ENCODE measurements at regions not wholly inside any gene's neighbourhood (a gene's known extent, or its start where the extent isn't known, plus 50 kb on each side); places are given as distances from the start of the nearest gene placed in this dataset.

DNA sequence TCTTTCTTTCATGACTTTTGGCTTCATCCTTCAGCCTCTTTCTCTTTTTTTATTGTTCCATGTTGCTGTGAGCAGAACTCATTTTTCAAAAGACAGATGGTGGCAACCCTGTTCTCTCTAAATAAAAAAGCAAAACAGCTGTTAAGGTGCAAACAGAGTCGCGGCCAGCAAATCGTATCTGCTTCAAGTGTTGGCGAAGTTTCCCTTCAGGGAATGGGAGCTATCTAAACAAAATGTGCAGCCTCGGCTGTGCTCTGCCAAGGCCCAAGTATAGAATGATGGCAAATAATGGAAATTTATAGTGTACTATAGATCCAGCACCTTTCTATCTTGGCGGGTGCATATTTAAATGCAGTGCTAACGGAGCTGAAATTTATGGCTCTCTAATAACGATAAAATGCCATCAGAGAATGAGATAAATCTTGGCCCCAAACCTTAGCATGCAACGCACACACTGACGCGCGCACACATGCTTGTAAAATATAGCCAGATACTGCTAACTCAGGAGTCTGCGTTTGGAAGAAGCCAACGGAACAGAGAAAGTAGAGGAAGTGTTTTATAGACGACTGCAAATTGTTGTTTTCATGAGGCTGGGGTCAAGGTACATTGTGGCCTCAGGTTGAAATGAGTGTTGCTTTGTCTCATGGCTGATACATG is 315.5 kb upstream of the RBFOX1 start:
- intact Hi-C loops (cut with micrococcal nuclease) = no loop called here

DNA sequence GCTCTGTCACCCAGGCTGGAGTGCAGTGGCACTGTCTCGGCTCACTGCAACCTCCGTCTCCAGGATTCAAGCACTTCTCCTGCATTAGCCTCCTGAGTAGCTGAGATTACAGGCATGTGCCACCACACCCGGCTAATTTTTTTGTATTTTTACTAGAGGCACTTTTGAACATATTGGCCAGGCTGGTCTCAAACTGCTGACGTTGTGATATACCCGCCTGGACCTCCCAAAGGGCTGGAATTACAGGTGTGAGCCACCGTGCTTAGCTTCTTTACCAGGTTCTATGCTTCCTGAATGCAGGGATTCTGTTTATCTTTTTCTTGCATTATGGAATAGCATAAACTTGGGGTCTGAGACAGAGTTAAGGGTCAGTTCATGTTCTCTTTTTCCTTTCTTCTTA is 317.9 kb upstream of the RBFOX1 start:
- intact Hi-C loops (cut with micrococcal nuclease) = no loop called here

DNA sequence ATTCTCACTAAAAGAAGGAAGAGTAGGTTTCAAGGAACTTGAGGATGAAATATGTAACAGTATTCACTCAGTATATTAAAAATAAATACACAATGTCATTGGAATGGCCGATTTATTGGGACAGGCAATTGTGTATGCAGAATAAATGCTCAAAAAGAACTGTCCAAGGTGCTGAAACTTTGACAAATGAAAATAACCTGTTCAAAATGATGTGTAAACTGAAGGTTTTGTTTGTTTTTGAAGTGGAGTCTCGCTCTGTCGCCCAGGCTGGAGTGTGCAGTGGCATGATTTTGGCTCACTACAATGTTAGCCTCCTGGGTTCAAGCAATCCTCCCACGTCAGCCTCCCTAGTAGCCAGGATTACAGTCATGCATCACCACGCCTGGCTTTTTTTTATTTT is 318.7 kb upstream of the RBFOX1 start:
- intact Hi-C loops (cut with micrococcal nuclease) = no loop called here

DNA sequence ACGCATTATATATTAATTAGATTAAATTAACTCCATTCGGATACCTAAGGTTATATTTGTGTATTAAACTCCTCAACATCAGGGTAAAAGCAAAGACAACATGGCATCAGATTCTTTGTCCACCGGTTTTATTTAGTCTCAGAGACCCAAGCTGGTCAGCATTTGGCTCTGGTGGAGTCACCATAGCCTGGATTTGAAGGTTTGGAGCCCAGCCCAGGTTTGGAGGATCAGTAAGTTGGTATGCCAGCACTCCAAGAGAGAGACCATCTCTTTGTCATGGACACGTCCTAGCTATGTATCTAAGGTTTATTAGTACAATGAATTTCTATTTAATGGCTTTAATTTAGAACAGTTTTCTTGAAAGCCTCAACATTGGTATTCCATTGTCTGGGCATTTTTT is 328.4 kb upstream of the RBFOX1 start:
- intact Hi-C loops (cut with micrococcal nuclease) = no loop called here

DNA sequence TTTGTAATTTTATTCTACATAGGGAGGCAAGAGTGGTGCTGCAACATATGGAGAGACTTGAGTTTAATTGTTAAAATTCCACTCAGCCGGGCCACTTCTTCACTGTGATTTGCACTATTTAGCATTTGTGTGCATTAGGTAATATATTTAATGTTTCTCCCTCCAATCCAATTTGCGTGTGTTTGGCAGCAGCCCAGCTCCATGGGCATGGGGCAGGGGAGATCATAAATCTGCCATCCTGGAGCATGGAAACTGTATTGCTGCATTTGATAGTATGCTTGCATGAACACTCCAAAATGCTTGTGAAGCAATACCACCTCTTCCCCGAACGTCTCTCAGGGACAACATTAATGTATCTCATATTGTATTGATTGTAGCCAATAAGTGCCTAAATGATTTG is 339.1 kb upstream of the RBFOX1 start:
- intact Hi-C loops (cut with micrococcal nuclease) = no loop called here

DNA sequence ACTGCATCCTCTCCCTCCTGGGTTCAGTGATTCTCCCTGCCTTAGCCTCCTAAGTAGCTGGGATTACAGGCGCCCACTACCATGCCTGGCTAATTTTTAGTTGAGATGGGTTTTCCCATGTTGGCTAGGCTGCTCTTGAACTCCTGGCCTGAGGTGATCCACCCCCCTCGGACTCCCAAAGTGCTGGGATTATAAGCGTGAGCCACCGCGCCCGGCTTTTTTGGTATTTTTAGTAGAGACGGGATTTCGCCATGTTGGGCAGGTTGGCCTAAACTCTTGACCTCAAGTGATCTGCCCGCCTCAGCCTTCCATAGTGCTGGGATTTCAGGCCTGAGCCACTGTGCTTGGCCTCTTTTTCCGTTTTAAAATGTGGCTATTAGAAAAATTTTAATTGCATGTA is 343.8 kb upstream of the RBFOX1 start:
- intact Hi-C loops (cut with micrococcal nuclease) = no loop called here

DNA sequence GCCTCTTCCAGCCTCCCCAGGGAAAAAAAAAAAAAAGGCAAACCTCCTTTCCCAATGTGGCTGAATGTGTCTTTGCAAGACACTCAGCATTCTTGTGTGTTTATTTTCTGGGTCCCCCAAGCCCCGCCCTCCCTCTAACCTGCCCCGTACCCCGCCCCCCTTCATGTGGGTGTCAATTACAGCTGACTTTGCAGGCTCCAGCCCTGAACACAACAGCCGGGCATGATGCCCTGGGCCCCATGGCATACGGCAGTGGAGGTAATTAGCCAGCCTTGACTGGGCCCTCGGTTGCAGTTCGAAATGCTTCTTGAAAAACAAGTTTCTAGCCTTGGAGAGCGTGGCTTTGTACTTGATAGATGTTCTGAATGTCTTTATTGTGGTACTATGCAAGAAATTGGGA is 354.7 kb upstream of the RBFOX1 start:
- intact Hi-C loops (cut with micrococcal nuclease) = no loop called here

DNA sequence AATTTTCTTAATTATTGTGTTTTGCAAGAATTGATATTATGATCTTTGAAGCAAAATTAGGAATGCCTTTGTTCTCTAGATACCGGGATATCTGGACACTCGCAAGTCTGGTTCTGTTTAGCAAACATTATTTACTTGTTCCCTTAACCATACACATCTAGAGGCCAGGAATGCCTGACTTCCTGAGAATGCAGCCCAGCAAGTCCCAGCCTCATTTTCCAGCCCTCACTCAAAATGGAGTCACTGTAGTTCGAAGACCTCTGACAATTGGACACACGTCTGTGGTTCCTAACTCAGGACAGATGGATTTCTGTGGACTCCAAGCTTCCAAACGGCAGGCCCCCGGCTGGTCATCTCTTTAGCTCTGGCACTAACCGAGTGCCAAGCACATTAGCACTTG is 355.4 kb upstream of the RBFOX1 start:
- intact Hi-C loops (cut with micrococcal nuclease) = no loop called here

DNA sequence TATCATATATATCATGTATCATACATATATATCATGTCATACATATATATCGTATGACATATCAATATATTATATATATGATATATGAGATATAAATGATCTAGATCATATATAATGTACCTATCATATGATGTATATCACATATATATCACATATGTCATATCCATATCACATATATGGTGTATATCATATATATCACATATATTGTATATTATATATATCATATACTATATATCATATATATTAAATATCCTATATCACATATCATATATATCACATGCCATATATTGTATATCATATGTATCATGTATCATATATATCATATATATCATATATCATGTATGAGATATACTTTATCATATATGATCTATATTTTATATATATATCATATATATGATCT is 355.9 kb upstream of the RBFOX1 start:
- intact Hi-C loops (cut with micrococcal nuclease) = no loop called here

DNA sequence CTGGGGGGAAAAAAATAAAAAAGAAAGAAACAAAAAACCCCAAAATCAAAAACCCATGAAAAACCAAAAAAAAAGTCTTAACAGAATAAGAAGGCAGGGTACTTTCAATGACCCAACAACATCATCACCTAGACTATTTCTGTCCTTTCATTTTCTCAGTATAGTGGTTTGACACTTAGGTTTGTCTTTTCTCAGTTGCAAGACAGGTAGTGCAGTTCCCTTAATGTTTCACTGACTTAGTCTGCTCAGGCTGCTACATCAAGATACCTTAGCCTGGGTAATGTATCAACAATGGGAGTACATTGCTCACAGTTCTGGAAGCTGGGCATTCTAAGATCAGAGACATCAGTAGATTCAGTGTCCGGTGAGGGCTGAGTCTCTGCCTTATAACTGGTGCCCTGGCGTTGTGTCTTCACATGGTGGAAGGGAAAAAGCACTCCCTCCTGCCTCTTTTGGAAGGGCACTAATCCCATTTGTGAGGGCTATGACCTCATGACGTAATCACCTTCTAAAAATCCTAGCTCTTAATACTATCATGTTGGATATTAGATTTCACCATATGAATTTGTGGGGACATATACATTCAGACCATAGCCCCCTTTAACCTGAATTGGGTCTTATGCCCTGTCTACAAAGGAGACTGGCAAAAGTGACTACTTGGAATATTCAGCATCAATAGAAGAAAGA is 362.3 kb upstream of the RBFOX1 start:
- intact Hi-C loops (cut with micrococcal nuclease) = no loop called here

DNA sequence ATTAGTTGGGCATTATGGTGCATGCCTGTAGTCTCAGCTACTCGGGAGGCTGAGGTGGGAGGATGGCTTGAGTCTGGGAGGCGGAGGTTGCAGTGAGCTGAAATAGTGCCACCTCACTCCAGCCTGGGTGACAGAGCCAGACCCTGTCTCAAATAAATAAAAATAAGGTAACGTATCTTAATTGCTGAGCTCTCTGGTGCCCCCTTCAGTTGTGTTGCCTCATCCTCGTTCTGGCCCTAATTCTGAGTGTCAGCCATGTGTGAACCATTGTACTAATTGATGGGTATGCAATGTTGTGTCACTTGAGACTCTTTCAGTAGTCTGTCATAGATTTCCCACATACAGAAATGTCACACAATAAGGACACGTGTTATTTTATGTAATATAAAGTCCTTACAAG is 363.1 kb upstream of the RBFOX1 start:
- intact Hi-C loops (cut with micrococcal nuclease) = no loop called here

DNA sequence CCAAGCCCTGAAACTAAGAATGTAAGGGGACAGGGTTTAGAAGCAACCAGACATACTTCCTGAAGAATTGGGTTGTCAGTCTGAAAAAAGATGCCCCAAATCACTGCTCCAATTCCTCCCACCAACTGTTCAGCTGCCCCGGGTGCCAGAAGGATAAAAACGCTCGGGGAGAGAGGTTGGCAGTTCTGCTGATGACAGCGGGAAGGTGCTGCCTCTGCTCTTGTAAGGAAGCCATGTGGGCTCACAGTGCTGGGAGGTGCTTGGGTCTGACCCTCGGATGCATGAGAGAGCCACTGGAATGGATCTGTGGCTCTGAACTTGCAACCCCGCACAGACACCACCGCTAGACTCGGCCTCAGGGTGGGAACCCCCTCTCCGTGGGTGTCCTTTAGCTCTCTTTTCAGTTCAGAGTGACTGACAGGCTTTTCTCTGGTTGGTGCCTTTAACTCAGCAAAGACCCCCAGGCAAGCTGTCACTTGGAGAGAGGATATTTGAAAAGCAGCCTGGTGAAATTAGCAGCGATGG is 364.8 kb upstream of the RBFOX1 start:
- intact Hi-C loops (cut with micrococcal nuclease) = no loop called here

DNA sequence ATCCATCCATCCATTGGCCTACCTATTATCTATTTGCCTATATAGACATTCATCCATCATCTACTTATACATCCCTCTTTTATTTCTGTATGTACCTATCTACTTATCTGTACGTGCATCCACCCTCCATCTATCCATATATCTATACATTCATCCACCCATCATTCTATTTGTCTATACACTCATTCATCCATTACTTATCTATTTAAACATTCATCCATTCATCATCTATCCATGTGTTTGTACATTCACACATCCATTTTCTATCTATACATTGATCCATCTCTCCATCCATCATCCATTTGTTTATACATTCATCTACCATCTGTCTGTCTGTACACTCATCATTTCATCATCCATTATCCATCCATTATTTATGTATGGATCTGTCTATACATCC is 365.7 kb upstream of the RBFOX1 start:
- intact Hi-C loops (cut with micrococcal nuclease) = no loop called here

DNA sequence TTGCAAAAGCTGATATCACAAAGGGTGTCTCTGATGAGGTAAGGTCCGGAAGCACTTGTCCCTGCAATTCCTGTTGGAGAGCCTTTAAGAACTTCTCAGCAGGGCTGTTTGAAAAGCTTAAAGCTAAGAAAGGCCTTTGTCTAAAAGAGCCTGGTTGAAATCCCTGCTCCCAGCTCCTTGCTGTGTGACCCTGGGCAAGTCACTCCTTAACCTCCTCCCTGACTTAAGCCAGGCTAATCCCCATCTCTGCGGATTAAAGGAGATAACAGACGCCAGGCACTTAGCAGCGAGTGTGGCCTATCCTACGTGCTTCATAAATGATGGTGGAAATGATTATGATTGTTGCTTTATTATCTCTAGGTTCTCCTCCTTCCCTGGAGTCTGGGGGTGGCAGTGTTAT is 368.0 kb upstream of the RBFOX1 start:
- intact Hi-C loops (cut with micrococcal nuclease) = no loop called here

DNA sequence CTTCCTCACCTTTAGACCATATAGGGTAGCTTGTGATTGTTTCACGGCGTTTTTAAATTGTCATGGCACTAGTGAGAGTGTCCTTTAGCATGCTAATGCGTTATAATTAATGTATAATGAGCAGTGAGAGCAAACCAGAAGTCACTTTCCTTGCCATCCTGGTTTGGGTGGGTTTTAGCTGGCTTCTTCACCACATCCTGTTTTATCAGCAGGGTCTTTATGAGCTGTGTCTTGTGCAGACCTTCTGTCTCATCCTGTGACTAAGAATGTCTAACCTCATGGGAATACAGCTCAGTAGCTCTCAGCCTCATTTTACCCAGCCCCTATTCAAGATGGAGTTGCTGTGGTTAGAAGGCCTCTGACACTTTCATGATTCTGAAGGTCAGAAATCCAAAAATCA is 370.9 kb upstream of the RBFOX1 start:
- intact Hi-C loops (cut with micrococcal nuclease) = no loop called here

DNA sequence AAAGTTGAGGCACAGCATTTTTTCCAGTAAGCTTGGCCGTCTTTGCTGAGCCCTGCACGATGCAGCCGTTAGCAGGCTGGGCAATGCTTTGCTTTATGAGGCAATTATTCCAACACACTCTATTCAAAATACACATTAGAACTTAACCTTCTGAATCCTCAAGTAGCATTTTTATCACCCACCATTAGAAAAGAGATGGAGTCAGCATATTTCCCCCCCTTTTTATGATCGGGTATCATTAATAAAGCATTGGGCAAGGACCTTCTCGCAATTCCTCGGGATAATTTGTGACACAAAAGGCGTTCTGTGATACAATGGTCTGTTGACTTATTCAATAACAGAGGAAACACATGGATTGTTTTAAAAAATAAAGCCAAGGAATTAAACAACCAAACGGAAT is 374.5 kb upstream of the RBFOX1 start:
- intact Hi-C loops (cut with micrococcal nuclease) = no loop called here

DNA sequence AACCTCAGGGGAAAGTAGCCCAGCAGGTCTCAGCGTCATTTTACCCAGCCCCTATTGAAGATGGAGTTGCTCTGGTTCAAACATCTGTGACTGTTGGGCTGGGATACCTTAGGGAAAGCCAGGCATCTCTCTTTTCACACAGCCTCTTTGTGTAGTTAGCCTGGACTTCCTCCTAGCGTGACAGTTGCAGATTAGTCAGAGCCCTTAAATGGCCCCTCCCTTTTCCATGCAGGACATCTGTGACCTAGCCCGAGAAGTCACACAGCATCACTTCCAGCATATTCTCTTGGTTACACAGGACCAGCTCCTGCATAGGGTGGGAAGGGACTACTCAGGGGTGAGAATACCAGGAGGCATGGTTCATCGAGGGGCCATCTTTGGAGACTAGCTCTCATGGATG is 375.0 kb upstream of the RBFOX1 start:
- intact Hi-C loops (cut with micrococcal nuclease) = no loop called here

DNA sequence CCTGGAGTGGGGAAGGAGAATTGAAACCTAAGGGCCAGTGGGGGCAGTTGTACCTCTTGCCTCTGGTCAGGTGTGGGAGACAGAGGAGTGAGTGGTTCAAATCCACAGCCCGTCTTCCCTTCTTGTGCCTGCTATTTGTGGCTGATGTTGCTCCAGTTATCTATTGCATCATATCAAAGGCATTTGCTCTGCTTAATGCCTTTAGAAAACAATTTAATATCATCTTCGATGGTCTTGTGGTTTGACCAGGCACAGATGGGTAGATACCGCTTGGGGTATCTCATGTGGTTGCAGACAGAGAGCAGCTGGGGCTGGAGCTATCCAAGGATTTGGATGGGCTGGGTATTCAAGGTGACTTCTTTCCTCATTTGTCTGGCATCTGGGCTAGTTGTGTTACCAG is 376.1 kb upstream of the RBFOX1 start:
- intact Hi-C loops (cut with micrococcal nuclease) = no loop called here

DNA sequence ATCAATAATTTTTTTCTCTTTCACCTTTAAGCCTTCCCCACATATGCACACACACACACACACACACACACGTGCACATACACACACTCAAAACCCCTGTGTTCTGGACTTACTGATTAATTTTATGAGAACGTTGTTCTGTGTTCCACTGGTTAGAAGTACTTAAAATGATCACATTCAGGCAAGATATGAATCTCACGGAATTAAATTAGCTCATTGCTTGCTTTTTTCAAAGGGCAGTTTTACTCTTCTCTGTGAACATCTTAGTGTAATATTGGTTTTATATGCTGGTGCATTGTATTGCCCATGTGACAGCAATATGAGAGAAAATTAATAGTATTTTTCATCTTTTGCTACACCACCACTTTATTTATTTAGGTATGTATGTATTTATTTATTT is 377.3 kb upstream of the RBFOX1 start:
- intact Hi-C loops (cut with micrococcal nuclease) = no loop called here

DNA sequence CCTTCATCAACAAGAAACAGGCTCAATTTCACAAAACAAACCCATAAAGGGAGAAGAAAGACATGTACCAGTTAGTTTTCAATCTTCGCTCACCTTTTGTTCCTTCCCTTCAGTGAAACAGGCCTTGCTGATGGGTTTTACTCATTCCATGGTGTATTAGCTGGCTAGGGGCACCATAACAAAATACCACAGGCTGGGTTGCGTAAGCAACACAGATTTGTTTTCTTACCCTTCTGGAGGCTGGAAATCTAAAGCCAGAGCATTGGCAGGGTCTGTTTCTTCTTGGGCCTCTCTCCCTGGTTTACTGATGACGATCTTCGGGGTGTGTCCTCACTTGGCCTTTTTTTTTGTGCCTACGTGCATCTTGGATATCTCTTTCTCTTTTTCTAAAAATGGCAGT is 383.4 kb upstream of the RBFOX1 start:
- intact Hi-C loops (cut with micrococcal nuclease) = no loop called here

DNA sequence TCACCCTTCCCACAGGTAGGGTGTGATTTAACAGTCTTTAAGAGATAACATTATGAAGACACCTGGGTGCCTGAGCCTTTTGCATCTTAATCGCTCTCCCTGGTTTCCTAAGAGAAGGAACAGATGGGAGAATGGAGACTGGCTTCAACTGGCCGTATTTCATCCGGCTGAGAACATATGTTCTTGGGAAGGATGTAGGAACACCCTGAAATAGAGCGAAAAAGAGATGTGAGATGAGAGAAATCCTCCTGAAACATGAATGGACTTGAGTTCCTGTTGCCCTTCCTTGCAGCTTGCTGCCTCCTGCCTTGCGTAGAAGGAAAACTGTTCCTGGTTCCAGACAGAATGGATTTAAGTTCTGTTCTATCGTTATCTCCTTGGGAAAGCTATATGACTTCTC is 385.4 kb upstream of the RBFOX1 start:
- intact Hi-C loops (cut with micrococcal nuclease) = no loop called here

DNA sequence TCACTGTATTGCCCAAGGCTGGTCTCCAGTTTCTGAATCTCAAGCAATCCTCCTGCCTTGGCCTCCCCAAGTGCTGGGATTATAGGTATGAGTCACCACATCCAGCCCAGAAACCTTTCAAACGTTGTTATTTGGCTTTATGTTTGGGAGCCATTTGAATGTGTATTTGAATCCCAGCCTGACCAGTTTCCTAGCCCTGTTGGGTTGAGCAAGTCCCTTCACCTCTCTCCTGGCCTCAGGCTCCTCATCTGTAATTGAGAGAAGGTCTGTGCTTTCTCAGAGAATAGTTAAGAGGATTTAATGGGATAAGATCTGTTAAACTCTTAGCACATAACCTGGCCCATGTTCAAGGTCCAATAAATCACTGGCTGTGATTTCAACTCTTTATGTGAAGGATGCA is 385.8 kb upstream of the RBFOX1 start:
- intact Hi-C loops (cut with micrococcal nuclease) = no loop called here

DNA sequence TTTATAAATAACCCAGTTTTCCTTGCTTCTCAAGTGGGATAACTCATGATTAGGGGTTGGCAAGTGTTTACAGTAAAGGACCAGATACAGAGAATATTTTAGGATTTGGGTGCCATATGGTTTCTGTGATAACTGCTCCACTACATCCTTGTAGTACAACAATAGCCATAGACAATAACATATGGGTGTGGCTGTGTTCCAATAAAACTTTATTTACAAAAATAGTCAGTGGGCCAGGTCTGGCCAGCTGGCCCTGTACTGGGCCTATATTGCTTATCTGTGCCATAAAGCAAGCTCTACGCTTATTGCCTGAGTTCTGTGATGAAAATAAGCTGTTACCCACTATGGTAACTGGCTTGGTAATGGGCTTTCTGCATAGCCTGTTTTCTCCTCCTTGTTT is 386.5 kb upstream of the RBFOX1 start:
- intact Hi-C loops (cut with micrococcal nuclease) = no loop called here

Data from T-helper 1 cell treated with Interleukin-12 subunit alpha and Interleukin-12 subunit beta and Interleukin-4 antibody, amounts not matched to agents 30 ng/mL and 1 ng/mL, for 36 hours (primary cell).